BLaER1 treated with 17β-estradiol and CSF1 and Interleukin-3, amounts not matched to agents 10 nM and 100 nM (cell line): ENCODE measurements at regions not wholly inside any gene's neighbourhood (a gene's known extent, or its start where the extent isn't known, plus 50 kb on each side); places are given as distances from the start of the nearest gene placed in this dataset.
"Not testable (repeated sequence)": the region's sequence is repeated elsewhere in the genome, so short reads cannot be mapped to it uniquely, and the experiment has no call there.

ENCODE experiments used
- H3K27ac ChIP-seq, 11 experiments: shearing (Covaris generic); formaldehyde crosslinking; 2 replicates each; pipeline ENCODE4 v1.8.1; 2022
- H3K27me3 ChIP-seq, 11 experiments: shearing (Covaris generic); formaldehyde crosslinking; 2 replicates each; pipeline ENCODE4 v1.8.1; 2022
- H3K36me3 ChIP-seq, 11 experiments: shearing (Covaris generic); formaldehyde crosslinking; 2 replicates each; pipeline ENCODE4 v1.8.1; 2022
- H3K4me1 ChIP-seq, 10 experiments: shearing (Covaris generic); formaldehyde crosslinking; 2 replicates each; pipeline ENCODE4 v1.8.1; 2022
- H3K4me2 ChIP-seq, 11 experiments: shearing (Covaris generic); formaldehyde crosslinking; 2 replicates each; pipeline ENCODE4 v1.8.1; 2022
- H3K4me3 ChIP-seq, 10 experiments: shearing (Covaris generic); formaldehyde crosslinking; 2 replicates each; pipeline ENCODE4 v1.8.1; 2022
- H3K9ac ChIP-seq, 11 experiments: shearing (Covaris generic); formaldehyde crosslinking; 2 replicates each; pipeline ENCODE4 v1.8.1; 2022
- H3K9me3 ChIP-seq, 11 experiments: shearing (Covaris generic); formaldehyde crosslinking; replicated peaks in 1 of 11; 2 replicates each; pipeline ENCODE4 v1.8.1; 2022
- H4K20me1 ChIP-seq, 11 experiments: shearing (Covaris generic); formaldehyde crosslinking; 2 replicates each; pipeline ENCODE4 v1.8.1; 2022
- Cebpa-rat ChIP-seq, 11 experiments: shearing (Covaris generic); IDR thresholded peaks; 2 replicates each; pipeline ENCODE4 v1.8.1; 2022

GRCh38 chrX:1788300-1788911 is 173.5 kb downstream of the ASMT start:
- no peaks in the 10 kb centered on the region for H4K20me1 ChIP-seq
- no peak overlapping the region for H3K27ac ChIP-seq
- no peaks in the 10 kb centered on the region for H3K4me1 ChIP-seq
- no peaks in the 10 kb centered on the region for H3K27me3 ChIP-seq
- H3K4me3 ChIP-seq, result no peak overlapping the region
- peaks cover 26 to 45% (median 40%) of the 10 kb centered on the region in 11 experiments for H3K9me3 ChIP-seq
- H3K4me2 ChIP-seq, result no peak overlapping the region
- no peaks in the 10 kb centered on the region for H3K36me3 ChIP-seq
- TF ChIP-seq Cebpa-rat (IDR thresholded peaks at IDR 0.05), result no peak
- H3K9ac ChIP-seq, result no peak overlapping the region

DNA sequence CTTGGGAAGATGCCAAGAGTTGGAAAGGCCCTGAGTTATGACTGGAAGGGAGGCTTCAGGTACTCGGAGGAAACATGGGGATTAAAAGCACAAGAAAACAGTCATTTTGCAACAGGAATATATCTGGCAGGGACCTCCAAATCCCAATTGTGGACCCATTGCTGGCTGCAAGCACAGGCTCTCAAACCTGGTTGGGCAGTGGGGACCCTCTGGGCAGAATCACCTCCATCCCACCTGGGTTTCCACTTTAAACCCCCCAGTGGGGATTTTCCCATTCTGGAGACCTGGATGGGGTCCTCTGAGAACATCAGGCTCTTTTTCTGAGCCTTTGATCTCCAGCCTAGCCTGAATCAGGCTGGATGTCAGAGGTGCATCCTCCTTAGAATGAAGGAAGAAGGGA is 177.8 kb downstream of the ASMT start:
- Histone ChIP-seq H4K20me1 (no peaks in the 10 kb centered on the region), H3K9me3 (peaks cover 0 to 11% (median 9%) of the 10 kb centered on the region in 11 experiments; a peak in 16 of 22 replicates), H3K4me3 (no peak overlapping the region), H3K36me3 (no peaks in the 10 kb centered on the region), H3K27ac (no peak overlapping the region), H3K4me1 (no peaks in the 10 kb centered on the region), H3K27me3 (no peaks in the 10 kb centered on the region), H3K4me2 (no peak overlapping the region), H3K9ac (no peak overlapping the region)
- TF ChIP-seq Cebpa-rat (IDR thresholded peaks at IDR 0.05), result no peak

- H3K36me3 ChIP-seq, result no peaks in the 10 kb centered on the region
- no peak overlapping the region for H3K27ac ChIP-seq
- H3K9me3 ChIP-seq, result no peaks in the 10 kb centered on the region; a peak in 1 of 22 replicates
- no peak overlapping the region for H3K4me3 ChIP-seq
- H3K4me2 ChIP-seq, result no peak overlapping the region
- peaks cover 0 to 6% (median 4%) of the 10 kb centered on the region in 10 experiments; a peak in 10 of 20 replicates for H3K4me1 ChIP-seq
- no peak for TF ChIP-seq Cebpa-rat (IDR thresholded peaks at IDR 0.05)
- H3K9ac ChIP-seq, result no peak overlapping the region
- no peaks in the 10 kb centered on the region for H3K27me3 ChIP-seq
- no peaks in the 10 kb centered on the region for H4K20me1 ChIP-seq
Observed at GRCh38 chrX:1794586-1794985, 179.7 kb downstream of the ASMT start.

GRCh38 chrX:1802912-1803311 is 188.1 kb downstream of the ASMT start:
- Histone ChIP-seq H4K20me1 (no peaks in the 10 kb centered on the region), H3K36me3 (no peaks in the 10 kb centered on the region), H3K27ac (no peak overlapping the region), H3K4me1 (peaks cover 0 to 14% (median 9%) of the 10 kb centered on the region in 10 experiments; a peak in 12 of 20 replicates), H3K27me3 (no peaks in the 10 kb centered on the region), H3K4me2 (no peak overlapping the region), H3K9ac (no peak overlapping the region), H3K4me3 (no peak overlapping the region), H3K9me3 (no peaks in the 10 kb centered on the region)
- TF ChIP-seq Cebpa-rat (IDR thresholded peaks at IDR 0.05), result no peak

DNA sequence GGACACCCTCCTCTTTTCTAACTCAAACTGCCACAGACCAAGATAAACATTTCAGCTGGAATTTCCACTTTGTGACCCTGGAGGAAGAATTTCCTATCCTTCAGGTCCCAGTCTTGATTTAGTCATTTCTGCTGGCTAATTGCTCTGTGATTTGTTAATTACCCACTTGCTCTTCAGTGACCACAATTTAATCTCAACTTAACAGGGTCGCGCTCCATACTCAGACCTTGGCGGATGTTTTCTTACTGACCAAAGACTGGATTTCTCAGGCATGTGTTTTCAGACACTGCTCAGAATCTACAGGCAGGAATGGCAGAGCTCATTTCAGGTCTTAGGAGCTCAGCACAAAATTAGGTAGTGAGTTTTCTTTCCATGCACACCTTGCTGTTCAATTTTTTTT is 188.9 kb downstream of the ASMT start:
- H3K4me1 ChIP-seq, result peaks cover 0 to 14% (median 9%) of the 10 kb centered on the region in 10 experiments; a peak in 12 of 20 replicates

GRCh38 chrX:1807301-1807731 is 192.5 kb downstream of the ASMT start:
- no peak for TF ChIP-seq Cebpa-rat (IDR thresholded peaks at IDR 0.05)
- H3K4me2 ChIP-seq, result no peak overlapping the region

More for the DNA sequence above, 188.9 kb downstream of the ASMT start:
- H4K20me1 ChIP-seq, result no peaks in the 10 kb centered on the region
- no peak overlapping the region for H3K9ac ChIP-seq
- no peaks in the 10 kb centered on the region for H3K27me3 ChIP-seq
- no peaks in the 10 kb centered on the region for H3K9me3 ChIP-seq
- H3K36me3 ChIP-seq, result no peaks in the 10 kb centered on the region
- no peak for TF ChIP-seq Cebpa-rat (IDR thresholded peaks at IDR 0.05)
- H3K4me2 ChIP-seq, result no peak overlapping the region
- H3K27ac ChIP-seq, result no peak overlapping the region
- no peak overlapping the region for H3K4me3 ChIP-seq

GRCh38 chrX:1809581-1809980 is 194.7 kb downstream of the ASMT start:
- no peaks in the 10 kb centered on the region for H3K27me3 ChIP-seq
- no peak overlapping the region for H3K27ac ChIP-seq
- no peak overlapping the region for H3K9ac ChIP-seq
- H3K4me2 ChIP-seq, result no peak overlapping the region
- no peak for TF ChIP-seq Cebpa-rat (IDR thresholded peaks at IDR 0.05)
- no peak overlapping the region for H3K4me3 ChIP-seq
- no peaks in the 10 kb centered on the region for H3K36me3 ChIP-seq
- H3K4me1 ChIP-seq, result peaks cover 0 to 28% (median 12%) of the 10 kb centered on the region in 10 experiments; a peak in 13 of 20 replicates
- no peaks in the 10 kb centered on the region for H4K20me1 ChIP-seq
- H3K9me3 ChIP-seq, result peaks cover 0 to 13% (median 8%) of the 10 kb centered on the region in 11 experiments; a peak in 10 of 22 replicates

More at GRCh38 chrX:1807301-1807731, 192.5 kb downstream of the ASMT start:
- Histone ChIP-seq H3K4me3 (no peak overlapping the region), H3K27me3 (no peaks in the 10 kb centered on the region), H3K27ac (no peak overlapping the region), H4K20me1 (no peaks in the 10 kb centered on the region), H3K9ac (no peak overlapping the region), H3K36me3 (no peaks in the 10 kb centered on the region), H3K4me1 (peaks cover 0 to 5% (median 0%) of the 10 kb centered on the region in 10 experiments; a peak in 4 of 20 replicates), H3K9me3 (peaks cover 0 to 13% (median 8%) of the 10 kb centered on the region in 11 experiments; a peak in 10 of 22 replicates)

DNA sequence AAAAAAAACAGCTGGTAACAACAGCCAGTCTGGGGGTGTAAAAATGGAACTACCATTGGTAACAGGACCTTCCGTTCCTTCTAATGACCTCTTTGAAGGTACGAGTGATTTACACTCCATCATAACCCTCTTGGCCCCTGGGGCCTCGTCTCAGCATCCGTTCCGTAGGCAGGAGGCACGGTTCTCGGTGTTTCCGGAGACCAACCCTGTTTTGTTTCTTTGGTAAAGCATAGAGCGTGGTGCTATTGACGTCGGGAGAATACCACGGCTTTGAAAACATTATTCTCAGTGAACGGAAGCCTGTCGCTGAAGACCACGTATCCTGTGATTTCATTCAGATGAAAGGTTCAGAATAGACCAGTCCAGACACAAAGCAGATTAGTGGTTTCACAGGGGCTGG is 198.9 kb downstream of the ASMT start:
- Histone ChIP-seq H3K27ac (peak overlapping the region in 3 of 11 experiments; percentile 23 to 44 (median 30); a peak in 3 of 22 replicates), H3K36me3 (0 out of 22 replicates have a peak, but pooled peaks cover 0 to 4% (median 0%) of the 10 kb centered on the region in 11 experiments), H3K4me1 (peaks cover 0 to 30% (median 12%) of the 10 kb centered on the region in 10 experiments; a peak in 13 of 20 replicates), H3K9me3 (peaks cover 14 to 27% (median 22%) of the 10 kb centered on the region in 11 experiments), H3K4me3 (peak overlapping the region in 1 of 10 experiments; percentile 35; a peak in 1 of 20 replicates), H4K20me1 (no peaks in the 10 kb centered on the region), H3K4me2 (peak overlapping the region; percentile 12 to 81 (median 68); a peak in 20 of 22 replicates), H3K27me3 (no peaks in the 10 kb centered on the region), H3K9ac (peak overlapping the region in 3 of 11 experiments; percentile 27 to 38 (median 28); a peak in 2 of 22 replicates)
- TF ChIP-seq Cebpa-rat (IDR thresholded peaks at IDR 0.05), result no peak

- H3K4me1 ChIP-seq, result peaks cover 0 to 30% (median 12%) of the 10 kb centered on the region in 10 experiments; a peak in 13 of 20 replicates
- no peak overlapping the region for H3K4me2 ChIP-seq
- 0 out of 22 replicates have a peak, but pooled peaks cover 0 to 4% (median 0%) of the 10 kb centered on the region in 11 experiments for H3K36me3 ChIP-seq
- no peak for TF ChIP-seq Cebpa-rat (IDR thresholded peaks at IDR 0.05)
- no peaks in the 10 kb centered on the region for H3K27me3 ChIP-seq
- H3K9me3 ChIP-seq, result peaks cover 22 to 32% (median 27%) of the 10 kb centered on the region in 11 experiments
- H4K20me1 ChIP-seq, result no peaks in the 10 kb centered on the region
- no peak overlapping the region for H3K4me3 ChIP-seq
- H3K27ac ChIP-seq, result no peak overlapping the region
- H3K9ac ChIP-seq, result no peak overlapping the region
Observed at GRCh38 chrX:1815456-1816175, 200.8 kb downstream of the ASMT start.

- H3K27me3 ChIP-seq, H3K4me3 ChIP-seq, H3K27ac ChIP-seq, H3K36me3 ChIP-seq, H4K20me1 ChIP-seq, H3K4me2 ChIP-seq, H3K9ac ChIP-seq: not testable (repeated sequence)
- H3K4me1 ChIP-seq, result peaks cover 0 to 30% (median 12%) of the 10 kb centered on the region in 10 experiments; a peak in 13 of 20 replicates
- H3K9me3 ChIP-seq, result peaks cover 22 to 32% (median 27%) of the 10 kb centered on the region in 11 experiments
Observed at GRCh38 chrX:1816387-1816982, 201.6 kb downstream of the ASMT start.
